ENCODE measurements at regions not wholly inside any gene's neighbourhood (a gene's known extent, or its start where the extent isn't known, plus 50 kb on each side); places are given as distances from the start of the nearest gene placed in this dataset.

GRCh38 chr6:145468534-145468933 lies 266.8 kb downstream of the EPM2A start:
- TF ChIP-seq, protein P1, sequence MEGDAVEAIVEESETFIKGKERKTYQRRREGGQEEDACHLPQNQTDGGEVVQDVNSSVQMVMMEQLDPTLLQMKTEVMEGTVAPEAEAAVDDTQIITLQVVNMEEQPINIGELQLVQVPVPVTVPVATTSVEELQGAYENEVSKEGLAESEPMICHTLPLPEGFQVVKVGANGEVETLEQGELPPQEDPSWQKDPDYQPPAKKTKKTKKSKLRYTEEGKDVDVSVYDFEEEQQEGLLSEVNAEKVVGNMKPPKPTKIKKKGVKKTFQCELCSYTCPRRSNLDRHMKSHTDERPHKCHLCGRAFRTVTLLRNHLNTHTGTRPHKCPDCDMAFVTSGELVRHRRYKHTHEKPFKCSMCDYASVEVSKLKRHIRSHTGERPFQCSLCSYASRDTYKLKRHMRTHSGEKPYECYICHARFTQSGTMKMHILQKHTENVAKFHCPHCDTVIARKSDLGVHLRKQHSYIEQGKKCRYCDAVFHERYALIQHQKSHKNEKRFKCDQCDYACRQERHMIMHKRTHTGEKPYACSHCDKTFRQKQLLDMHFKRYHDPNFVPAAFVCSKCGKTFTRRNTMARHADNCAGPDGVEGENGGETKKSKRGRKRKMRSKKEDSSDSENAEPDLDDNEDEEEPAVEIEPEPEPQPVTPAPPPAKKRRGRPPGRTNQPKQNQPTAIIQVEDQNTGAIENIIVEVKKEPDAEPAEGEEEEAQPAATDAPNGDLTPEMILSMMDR (IDR thresholded peaks at IDR 0.05): no peak
- no peak for TF ChIP-seq POLR2A (IDR thresholded peaks at IDR 0.05)

All from upper lobe of left lung (tissue), 4 donors.